GM04504 (cell line): ENCODE measurements at regions not wholly inside any gene's neighbourhood (a gene's known extent, or its start where the extent isn't known, plus 50 kb on each side); places are given as distances from the start of the nearest gene placed in this dataset.

Source experiments
- DNase-seq: peaks from one replicate; pipeline ENCODE4 v3.0.0-alpha.2; 2012; ENCODE audit warnings: low read depth

DNA sequence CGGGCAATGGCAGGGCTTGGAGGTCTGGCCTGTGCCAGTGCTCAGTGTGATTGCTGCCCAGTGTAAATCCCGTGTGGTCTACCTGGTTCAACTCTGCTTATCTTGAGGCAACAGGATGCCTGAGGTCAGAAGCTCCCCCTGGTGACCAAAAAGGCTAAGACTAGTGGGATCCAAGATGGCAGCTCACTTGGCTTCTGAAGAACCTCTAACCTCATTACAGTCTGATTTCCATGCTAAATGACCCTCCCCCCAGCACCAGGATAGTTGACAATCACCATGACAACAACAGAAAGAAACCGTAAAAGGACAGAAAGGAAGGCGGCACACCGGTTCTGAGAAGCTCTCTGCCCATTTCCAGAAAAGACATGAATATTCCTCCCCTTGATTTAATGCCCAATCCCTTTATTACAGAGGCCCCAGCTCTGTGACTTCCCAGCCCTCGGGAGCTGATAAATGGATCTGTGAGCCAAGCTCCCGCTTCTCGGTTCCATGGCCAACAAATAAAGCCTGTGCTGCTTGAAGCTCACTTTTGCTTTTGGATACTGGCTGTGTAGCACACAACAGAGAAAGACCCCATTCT is 398.4 kb downstream of the CTTN start:
- no peak for DNase-seq

DNA sequence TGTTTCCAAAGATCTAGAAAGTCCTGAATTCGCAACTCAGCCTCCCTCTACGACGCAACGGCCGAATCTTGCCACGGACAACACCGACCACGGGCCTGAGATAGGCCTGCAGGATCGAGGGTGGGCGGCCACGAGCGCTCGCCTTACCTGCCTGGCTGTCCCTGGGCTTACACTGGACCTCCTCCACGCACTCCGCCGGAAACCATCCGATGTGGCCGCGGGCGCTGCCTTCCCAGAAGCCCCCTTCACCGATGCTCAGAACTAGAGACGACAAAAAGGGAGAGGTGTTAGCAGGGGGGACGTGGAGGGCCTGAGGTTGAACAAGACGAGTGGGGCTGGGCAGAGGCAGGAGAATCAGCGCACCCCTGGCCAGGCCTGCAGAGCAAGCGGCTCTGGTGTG is 400.0 kb downstream of the CTTN start:
- DNase-seq, result no peak

DNA sequence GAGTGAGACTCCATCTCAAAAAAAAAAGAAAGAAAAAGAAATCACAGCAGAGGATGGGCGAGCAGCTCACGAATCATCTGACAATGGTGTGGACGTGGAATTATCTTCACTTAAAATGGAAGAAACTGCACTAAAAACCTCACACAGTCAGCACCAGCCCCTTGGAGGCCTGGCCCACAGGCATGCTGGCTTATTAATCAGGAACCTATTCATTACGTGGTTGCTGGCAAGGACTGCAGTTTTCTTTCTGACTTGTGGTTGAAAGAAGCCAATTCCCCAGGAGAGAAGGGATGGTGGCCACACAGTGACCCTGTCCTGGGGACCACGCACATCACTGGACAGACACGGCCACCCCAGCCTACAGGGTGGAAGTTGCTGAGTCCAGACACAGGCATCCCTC is 401.1 kb downstream of the CTTN start:
- DNase-seq, result no peak

DNA sequence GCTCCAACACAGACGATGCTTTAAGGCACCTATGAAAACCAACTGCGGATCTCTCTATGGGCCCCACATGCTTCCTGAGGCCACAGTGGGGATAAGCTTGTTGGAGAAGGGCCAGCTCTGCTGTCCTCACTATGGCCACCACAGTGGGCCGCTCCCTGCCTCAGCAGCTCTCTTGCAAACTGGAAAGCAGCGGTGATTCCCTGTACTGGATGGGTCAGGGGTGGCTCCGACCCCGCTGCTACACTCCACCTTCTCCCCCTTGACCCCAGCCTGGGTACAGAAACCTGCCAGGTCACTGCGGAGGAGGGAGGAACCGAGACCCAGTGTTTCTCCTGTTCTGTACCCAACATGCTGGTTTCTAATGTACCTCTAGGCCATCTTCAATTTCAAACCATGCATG is 403.9 kb downstream of the CTTN start:
- no peak for DNase-seq

- no peak for DNase-seq
Observed at GRCh38 chr11:70804139-70804837, 406.0 kb downstream of the CTTN start.

DNA sequence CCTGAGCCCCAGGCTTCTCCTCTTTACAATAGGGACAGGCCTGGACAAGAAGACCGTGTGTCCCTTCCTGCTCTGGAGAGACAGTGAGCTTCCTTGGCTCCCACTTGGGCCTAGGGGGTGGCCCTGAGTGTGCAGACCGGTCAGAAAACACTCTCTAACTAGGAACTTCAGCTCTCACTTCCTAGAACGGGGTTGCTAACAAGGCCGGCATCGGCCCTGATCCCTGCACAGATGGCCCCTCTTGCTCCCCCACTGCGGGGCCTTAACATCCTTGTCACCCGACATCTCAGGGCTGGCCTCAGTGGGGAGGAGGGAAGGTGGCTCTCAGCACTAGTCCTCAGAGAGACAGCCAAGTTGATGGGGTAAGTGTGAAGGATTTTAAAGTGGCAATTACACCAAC is 406.9 kb downstream of the CTTN start:
- DNase-seq, result no peak

DNA sequence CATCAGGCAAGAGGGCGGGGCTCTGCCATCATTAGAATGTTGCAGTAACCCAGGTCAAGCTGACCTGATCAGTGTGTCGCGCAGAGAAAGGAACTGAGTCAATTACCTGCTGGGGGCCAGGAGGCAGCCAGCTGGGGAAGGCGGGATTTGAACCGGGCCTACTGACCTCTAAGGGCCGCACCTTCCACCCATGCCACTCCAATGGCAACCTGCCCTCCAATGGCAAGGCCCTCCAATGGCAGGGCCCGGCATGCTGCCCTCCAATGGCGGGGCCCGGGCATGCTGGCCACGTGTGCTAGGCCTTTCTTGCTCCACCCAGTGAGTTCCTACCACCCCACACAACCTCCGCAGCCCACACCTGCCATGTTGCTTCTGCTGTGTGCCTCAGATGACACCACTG is 407.6 kb downstream of the CTTN start:
- DNase-seq, result no peak

GRCh38 chr11:70806461-70807194 is 408.3 kb downstream of the CTTN start:
- DNase-seq, result no peak

GRCh38 chr11:70807195-70807543 is 408.8 kb downstream of the CTTN start:
- no peak for DNase-seq

DNA sequence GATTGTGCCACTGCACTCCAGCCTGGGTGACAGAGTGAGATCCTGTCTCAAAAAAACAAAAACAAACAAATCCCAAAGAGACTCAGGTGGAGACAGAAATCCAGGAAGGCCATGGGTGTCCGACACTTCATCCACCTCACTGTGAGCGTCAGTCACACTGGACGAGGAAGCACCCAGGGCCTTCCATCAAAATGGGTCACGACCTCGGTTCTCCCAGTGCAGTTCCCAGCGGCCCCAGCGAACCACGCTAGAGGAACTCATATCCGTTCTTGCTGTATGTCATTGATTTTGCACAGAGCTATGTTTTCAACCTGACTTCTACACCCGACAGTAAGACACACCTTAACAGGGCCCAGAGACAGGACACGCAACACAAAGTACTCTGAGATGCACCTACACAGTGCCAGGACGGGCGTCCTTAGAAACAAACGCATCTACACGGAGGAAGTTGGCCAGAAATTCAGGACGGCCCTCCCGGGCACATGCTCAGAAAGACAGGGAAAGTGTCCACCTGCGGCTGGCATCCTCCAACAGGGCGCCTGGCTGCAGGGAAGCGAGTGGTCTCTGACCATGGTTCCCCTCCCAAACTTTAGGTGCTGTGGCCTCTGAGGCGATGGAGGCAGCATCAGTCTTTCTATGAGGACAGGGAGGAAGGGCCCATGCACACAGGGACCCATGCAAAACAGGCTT is 410.5 kb downstream of the CTTN start:
- DNase-seq, result no peak

DNA sequence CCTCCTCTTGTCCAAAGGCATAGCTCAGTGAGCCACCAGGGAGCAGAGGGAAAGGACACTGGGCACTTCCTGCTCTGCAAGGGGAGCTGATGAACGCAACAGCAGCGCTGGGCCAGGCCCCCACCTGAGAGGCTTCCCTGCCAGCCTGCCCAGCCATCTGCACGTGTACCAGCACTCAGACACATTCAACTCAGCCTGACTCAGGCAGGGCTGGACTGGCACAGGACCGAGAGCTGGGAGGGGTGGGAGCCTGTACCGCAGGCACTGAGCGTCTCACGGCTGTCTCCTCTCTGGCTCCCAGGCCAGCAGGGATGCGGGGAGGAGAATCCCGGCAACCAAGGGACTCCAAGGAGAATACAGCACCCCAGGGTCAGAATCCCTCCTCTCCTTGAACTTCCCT is 411.8 kb downstream of the CTTN start:
- no peak for DNase-seq

DNA sequence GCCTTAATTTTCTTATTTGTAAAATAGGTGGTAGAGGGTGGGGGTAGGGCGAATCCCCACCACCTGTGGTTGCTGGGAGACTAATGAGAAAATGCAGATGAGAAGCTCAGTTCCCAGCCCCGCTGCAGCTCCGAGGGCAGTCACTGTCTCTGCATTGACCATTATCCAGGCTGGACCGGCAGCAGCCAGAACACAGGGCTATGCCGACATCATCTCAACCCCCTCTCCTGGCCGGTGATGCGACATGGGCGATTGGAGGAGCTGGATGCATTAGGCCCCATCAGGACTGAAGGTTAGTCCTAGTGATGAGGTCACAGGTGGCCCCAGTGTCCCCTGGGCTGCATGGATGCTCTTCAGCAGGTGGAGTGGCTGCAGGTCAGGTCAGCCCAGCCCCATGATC is 412.4 kb downstream of the CTTN start:
- no peak for DNase-seq

GRCh38 chr11:70811483-70811882 is 413.2 kb downstream of the CTTN start:
- no peak for DNase-seq

DNA sequence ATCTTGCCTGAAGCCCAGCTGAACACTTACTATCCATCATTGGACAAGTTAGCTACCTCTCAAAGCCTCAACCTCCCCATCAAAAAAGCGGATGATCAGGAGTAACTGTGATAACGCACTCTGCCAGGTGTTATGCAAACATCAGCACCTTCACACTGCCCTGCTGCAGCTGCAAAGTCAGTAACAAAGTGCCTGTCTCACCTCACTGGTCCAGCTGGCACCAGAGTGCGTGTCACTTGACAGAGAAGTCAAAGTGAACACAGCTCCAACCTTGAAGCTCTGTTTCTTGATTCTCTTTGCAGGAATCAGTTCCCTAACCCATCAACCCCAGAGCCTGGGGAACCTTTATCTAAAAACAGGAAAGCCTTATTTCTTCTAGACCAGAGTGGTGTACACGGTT is 413.6 kb downstream of the CTTN start:
- DNase-seq, result no peak

GRCh38 chr11:70812472-70812871 is 414.1 kb downstream of the CTTN start:
- DNase-seq, result no peak

GRCh38 chr11:70813651-70814050 is 415.3 kb downstream of the CTTN start:
- DNase-seq, result no peak

GRCh38 chr11:70815485-70815832 is 417.1 kb downstream of the CTTN start:
- no peak for DNase-seq

DNA sequence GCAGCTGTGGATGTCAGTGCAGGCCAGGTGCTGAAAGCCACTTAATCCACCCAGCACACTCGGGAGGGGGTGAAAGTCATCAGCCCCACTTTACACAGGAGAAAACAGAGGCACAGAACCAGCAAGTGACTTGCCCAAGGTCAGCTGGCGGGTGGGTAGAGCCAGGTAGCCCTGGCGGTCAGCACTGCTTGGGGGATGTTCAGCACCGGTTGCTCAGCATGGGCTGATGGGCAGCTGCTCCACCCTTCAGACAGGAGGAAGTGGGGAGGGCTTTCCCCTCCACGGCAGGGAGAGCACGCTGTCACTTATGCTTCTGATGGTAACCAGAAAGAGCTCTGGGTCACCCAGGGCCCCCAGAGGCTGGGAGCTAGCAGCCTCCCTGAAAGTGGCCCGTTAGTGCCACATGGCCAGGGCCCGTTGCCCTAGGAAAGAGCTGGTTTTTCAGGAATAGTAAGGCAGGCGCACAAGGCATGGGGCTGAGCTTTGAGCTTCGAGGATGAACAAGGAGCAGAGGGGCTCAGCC is 417.9 kb downstream of the CTTN start:
- DNase-seq, result no peak

DNA sequence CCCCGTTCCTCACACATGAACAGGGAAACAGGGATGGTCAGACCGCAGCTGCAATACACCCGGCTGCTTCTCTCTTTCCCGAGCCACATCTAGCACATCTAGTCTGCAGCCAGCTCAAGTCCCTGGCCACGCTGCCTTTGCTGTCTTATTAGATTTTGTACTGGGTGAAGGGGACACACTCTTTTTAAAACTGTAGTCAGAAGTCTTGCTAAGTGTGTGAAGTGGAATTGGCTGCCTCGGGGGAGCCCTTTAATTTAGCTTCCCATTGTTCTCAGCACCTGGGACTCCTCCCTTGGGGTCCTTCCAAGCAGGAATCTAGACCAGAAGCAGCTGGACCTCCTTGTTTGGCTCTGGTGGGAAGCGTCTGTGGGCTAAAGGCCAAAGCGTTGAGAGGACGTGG is 420.0 kb downstream of the CTTN start:
- no peak for DNase-seq

GRCh38 chr11:70819022-70819421 is 420.7 kb downstream of the CTTN start:
- no peak for DNase-seq

DNA sequence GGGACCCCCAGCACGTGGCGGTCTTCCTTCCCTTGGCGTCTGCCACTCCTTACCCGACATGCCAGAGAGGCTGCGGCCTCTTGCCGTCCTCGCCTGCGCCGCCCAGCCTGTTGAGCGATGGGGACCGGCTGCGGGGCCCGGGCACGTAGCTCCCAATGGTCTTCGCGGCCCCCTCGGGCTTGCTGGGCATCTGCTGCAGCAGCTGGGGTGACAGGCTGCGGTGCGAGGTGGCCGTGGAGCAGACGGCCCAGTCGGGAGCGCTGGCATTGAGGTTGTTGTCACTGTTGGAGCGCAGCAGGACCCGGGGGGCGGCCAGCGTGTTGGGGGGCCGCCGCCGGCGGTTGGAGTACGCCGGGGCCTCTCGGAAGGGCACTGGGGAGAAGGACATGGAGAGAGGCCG is 422.0 kb downstream of the CTTN start:
- DNase-seq, result no peak

DNA sequence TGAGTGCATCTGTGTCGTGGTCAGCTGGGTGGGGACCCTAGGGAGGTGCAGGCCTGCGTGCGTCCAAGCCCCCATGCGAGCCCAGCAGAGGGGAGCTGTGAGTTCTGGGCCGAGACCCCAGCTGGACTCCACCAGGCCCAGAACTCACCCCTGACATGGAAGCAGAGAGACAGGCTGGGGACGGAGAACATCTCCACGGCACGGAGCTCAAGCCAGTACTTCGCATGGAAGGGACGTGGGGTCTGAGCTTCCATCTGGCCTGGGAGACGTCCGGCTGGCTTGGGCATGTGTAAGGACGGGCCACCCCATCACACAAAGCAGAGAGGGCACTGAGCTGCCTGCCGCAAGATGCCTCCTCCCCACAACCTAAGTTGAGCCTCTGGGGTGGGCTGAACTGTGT is 422.4 kb downstream of the CTTN start:
- no peak for DNase-seq

DNA sequence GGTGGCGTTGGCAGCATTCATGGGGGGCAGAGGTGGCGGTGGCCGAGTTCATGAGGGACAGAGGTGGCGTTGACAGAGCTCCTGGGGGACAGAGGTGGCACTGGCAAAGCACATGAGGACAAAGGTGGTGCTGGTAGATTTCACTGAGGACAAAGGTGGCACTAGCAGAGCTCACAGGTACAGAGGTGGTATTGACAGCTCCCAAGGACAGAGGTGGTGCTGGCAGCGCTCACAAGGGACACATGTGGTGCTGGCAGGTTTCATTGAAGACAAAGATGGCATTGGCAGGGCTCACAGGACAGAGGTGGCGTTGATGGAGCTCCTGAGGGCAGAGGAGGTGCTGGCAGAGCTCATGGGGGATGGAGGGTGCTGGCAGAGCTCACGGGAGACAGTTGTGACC is 425.4 kb downstream of the CTTN start:
- no peak for DNase-seq
